ENCODE measurements at regions not wholly inside any gene's neighbourhood (a gene's known extent, or its start where the extent isn't known, plus 50 kb on each side); places are given as distances from the start of the nearest gene placed in this dataset.
"Not testable (repeated sequence)": the region's sequence is repeated elsewhere in the genome, so short reads cannot be mapped to it uniquely, and the experiment has no call there.

DNA sequence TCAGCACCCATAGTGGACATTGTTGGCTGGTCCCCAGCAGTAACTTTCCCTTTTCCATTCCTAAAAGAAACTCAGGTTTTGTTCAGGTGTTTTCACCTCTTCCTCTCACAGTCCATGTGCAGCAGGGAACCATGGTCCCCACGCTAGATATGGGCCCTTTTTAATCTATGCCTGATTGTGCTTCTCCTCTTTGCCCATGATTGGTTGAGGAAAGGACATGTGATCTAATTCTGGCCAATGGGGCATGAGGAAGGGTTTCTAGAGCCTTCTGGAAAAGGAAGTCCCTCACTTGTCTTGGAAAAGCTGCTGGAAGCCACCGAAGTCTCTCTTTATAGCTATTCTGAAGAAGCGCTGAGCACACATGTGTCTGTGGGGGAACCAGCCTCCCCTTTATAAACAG is 330.7 kb downstream of the ACTR3B start:
- no peak for DNase-seq

DNA sequence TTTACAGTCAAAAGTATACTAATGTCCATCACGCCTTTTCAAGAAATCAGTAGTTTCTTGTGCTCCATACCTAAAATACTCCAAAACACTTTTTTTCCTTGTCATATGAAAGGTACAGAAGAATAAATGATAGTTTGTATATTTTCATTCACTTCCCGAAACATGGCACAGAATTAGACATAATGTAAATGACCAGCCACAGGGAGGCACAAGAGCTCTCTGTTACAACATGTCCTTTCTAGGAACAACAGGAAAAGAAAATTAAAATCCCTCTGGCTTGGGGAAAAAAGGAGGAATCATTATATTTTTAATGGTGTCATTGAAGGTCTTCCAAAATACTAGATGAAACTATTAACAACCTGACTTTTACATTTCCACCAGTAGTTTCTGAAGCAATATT is 331.2 kb downstream of the ACTR3B start:
- no peak for DNase-seq

DNA sequence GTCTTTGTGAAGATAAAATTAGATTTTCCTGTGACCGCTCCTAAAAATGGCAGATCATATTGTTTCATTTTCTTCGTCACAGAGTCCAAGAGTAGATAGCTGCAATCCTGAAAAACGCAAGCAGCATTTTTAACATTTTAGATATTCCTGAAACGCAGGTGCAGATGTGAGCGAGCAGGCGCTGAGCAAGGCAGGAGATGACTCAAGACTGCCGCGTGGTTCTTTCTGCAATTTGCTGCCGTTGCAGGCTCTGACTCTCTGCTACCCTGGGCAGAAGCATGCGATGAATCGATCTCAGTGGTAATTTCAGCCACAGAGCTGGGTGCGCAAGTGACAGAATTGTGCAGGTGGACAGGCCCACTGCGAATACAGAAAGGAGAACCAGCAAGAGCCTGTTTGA is 331.9 kb downstream of the ACTR3B start:
- DNase-seq, result no peak

DNA sequence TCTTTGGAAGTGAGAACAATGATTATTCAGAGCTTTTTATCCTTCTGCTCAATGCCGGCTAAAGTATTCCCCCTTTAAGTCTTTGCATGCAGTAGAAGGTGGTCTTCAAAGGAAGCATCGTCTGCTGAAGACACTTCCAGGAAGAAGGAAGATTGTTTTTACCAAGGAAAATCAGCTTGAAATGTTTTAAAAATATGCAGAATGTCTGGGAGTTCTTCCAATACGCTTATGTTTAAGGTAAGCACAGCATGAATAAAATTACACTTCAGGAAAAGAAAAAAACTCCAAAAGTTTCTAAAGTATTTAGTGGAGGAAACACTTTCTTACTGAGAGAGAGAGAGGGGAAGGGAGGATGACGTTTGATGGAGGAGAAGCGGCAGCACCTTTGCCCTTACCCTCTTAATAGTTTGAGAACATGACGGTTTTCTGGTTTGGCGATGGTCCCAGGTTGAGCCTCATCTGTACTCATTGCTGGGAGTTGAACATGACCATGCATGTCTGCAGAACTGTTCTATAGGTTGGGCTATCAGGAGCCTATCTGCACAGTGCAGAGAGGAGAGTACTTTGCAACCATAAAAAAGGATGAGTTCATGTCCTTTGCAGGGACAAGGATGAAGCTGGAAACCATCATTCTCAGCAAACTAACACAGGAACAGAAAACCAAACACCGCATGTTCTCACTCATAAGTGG is 338.1 kb downstream of the ACTR3B start:
- DNase-seq, result no peak

DNA sequence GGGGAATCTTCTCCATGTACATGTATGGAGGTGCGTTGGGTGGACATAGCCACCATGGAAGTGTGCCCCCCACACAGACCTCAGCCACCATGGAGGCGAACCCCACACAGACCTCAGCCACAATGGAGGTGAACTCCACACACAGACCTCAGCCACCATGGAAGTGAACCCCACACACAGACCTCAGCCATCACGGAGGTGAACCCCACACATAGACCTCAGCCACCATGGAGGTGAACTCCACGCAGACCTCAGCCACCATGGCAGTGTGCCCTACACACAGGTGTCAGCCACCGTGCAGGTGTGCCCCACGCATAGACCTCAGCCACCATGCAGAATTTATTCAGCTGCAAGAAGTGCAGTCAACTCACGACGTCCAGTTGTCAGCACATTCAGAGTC is 339.7 kb downstream of the ACTR3B start:
- no peak for DNase-seq

DNA sequence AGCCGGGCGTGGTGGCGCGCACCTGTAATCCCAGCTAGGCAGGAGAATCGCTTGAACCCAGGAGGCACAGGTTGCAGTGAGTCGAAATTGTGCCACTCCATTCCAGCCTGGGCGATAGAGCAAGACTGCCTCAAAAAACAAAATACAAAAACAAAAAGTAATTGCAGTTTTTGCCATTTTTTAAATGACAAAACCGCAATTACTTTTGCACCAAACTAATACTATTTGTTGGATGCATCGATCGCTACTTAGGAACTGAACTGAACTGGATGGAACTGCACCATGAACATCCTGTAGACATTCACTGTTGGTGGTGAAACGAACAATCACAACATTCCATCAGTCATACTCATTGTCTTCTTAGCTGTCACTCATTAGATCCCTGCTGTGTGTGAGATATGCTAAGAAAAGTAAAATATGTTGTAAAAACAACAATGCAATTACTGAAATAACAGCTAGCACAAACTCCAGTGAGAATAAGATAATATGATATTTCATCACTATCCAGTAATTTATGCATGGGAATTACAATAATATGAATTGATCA is 341.2 kb downstream of the ACTR3B start:
- DNase-seq, result no peak

DNA sequence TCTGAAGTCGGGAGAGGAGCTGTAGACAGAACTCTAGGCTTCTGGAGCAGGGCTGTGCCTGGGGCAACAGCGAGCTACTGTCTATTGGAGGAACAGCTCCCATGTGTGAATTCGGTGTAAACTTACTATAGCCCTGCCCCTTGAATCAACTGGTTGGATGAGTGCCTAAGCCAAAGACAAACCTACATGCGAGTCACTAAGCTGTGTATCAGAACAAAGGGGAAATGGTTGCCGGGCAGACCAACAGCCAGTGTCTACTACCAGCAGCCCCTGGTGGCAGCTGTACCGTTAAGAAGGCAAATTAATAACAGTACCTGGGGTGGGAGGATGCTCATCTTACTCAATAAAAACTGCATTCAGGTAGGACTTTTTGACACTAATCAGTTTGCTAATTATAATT is 343.6 kb downstream of the ACTR3B start:
- DNase-seq, result no peak

DNA sequence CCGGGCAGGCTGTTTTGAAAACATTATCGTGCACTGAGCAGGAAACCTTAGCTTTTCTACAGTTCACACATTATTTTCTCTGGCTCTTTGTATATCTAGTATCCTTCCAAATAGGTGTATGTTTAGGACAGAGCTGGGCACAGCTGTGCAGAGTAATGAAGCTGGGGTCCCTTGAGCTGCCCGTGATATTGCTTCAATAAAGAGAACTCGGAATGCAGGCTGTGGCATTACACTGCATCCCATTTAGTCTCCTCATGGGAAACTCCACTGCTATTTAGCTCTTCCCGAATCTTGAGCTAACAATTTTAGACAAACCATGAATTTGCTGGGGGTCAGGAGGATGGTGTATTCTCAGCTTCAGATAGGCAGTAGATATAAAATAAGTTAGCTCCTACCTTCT is 348.3 kb downstream of the ACTR3B start:
- DNase-seq, result no peak

DNA sequence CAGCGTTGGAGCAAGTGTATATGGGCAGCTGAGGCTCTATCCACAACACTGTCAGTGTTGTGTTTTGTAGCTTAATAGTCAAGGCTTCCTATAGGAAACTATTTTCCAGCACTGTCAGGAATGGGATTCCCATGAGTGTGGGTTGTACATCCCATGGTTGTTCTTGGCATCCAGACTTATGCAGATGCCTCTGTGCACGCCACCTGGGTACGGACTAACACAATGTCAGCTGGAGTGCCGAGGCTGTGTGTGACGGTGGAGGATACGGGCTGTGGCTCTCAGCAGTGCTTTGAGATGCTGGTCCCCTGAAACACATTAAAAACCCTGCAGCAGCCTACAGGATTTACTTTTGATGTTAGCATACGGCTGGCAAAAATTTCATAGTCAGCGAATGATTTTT is 350.0 kb downstream of the ACTR3B start:
- no peak for DNase-seq

DNA sequence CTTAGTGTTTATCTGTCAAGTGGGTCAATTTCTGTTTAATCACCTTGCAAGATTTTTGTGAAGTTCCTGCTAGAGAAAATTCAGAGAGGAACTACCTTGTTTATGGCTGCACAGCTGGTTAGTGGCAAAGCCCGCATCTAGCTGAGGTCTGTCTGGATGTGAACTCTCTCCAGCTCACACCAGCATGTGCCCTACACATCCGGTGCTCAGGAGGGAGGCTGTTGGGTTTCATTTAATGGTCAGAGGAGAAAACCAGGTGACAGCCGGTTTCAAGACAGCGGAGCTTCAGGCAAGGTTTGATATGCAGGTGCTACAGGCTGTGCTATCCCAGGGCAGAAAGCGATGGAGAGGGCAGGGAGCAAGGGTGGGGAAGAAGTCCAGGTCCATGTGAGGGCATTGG is 351.1 kb downstream of the ACTR3B start:
- DNase-seq, result no peak

DNA sequence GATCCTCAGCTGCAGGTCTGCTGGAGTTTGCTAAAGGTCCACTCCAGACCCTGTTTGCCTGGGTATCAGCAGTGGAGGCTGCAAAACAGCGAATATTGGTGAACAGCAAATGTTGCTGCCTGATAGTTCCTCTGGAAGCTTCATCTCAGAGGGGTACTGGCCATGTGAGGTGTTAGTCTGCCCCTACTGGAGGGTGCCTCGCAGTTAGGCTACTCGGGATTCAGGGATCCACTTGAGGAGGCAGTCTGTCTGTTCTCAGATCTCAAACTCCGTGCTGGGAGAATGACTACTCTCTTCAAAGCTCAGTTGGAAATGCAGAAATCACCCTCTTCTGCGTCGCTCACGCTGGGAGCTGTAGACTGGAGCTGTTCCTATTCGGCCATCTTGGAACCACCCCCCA is 362.7 kb downstream of the ACTR3B start:
- DNase-seq, result not testable (repeated sequence)

DNA sequence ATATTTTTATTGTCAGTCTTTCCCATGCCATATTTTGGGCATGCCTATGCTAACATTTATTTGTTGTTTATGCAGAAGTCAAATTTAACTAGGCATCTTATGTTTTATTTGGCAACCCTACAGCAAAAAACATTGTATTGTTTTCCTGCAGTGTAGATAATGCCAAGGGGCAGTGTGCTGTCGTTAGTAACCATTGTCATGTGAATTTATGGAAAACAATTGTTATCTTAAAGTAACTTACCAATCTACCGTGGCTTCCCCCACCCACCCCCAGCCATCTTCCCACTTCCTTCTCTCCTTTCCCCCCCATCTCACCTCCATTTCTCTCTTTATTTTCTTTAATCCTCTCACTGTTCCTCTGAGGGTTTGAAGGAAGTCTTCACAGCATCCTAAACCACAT is 370.5 kb downstream of the ACTR3B start:
- no peak for DNase-seq

DNA sequence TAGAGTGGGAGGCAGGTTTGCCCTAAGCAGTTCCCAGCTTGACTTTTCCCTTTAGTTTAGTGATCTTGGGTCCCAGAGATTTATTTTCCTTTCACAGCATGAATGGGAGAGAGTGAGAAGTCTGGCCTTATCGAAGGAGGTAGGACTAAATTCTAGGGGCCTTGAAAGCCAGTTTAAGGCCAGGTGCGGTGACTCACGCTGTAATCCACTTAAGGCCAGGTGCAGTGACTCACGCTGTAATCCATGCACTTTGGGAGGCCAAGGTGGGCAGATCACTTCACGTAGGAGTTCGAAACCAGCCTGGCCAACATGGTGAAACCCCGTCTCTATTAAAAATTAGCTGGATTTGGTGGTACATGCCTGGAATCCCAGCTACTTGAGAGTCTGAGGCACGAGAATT is 392.2 kb downstream of the ACTR3B start:
- DNase-seq, result no peak

DNA sequence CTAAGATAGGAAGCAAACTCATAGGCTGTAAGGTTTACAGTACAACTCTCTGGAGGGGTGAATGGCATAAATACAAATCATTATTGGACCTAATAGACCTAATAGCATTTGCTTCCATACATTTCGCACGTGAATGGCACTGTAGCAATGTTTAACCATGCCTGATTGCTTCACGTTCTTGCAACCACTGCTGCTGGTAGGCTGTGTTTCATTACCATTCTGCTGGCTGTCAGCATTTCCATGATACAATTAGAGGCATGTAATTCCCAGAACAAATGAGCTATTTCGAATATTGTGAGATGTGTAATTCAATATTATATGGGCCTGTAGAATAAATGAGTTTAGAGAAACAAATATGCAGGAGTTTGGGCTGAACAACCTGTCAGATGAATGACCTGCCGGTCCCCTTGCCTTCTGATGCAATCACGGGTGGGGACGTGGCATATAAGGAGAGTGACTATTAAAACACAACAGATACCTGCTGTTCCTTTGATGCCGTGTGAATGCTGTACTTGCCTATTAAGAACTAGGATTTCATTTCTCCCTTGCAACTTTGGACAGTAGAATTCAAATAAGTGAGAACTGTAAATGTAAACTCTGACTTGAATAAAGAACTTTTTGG is 393.4 kb downstream of the ACTR3B start:
- DNase-seq, result no peak

DNA sequence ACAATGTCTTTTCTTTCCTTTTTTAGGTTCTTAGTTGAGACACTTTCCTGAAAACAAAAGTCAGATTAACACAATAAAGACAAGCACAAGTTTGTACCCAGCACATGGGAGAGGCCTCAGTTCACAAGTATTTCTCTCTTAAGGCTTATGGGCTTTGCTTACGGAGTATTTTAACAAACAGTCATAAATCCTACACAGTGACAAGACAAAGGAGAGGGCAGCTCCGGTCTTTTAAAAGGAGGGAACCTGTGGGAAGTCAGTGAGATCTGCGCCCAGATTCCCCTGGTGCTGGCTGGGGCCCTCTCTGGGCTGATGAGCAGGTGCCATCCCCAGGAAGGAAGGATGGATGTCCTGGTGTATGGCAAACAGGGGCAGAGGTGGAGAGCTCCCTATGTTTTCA is 398.6 kb downstream of the ACTR3B start:
- no peak for DNase-seq

DNA sequence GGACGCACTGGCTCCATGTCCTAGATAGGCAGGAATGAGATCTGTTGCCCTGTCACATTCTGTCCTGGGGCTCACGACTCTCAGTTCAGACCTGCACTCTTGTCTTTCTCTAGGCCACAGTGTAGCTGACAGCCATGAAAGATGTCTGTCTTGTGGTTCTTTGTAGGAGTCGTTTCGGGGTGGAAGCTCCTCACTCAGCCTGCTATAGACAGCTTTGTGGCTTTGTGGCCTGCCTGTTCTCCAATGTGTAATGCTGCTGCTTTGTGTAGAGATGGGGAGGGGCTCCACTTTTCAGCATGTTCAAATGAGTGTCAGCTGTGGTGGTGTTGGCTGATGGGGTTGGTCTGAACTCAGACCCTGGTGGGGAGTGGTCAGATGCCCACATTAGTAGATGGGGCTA is 410.7 kb downstream of the ACTR3B start:
- no peak for DNase-seq

DNA sequence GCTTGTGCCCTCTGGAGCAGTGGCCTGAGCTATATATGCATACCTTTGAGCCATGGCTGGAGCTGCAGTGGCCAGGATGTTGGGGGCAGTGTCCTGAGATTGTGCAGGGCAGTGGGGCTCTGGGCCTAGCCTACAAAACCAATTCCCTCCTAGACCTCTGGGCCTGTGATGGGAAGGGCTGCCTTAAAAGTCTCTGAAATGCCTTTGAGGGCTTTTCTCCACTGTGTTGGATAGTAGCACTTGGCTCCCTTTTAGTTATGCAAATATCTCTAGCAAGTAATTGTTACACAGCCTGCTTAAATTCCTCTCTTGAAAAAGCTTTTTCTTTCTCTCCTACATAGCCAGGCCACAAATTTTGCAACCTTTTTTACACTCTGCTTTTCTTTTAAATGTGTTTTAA is 426.4 kb downstream of the ACTR3B start:
- no peak for DNase-seq

DNA sequence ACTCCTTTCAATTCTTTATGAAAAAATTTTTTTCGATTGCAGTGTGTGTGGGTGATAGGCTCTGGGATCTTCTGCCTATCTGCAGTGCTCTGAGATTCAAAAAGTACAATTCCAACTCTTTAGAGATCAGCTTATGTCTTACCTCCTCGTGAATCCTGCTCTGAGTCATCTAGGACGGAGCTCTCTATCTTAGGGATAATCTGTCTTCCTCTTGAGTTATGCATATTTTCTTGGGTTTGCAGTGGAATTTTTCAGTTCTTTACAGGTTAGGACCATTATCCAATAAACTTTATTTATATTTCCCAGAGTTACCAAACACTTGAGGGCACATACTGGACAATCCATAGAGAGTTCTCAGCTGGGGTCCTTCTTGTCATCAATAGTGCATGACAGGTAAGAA is 428.6 kb downstream of the ACTR3B start:
- no peak for DNase-seq

DNA sequence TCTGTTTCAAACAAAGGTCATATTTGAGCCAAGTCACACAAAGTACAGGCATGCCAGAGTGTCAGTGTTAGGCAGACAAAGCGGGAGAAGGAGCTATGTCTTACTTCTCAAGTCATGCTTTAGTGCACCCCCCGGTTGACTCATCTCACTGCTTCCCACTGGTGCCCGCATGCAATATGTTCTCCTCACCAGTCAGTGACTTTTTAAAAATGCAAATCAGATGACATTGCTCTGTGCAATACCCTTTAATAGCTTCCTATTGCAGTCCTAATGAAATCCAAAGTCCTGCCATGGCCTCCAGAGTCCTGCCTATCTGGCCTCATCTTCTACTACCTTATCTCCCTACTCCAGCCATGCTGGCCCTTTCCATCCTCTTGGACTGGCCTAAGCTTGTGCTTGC is 429.1 kb downstream of the ACTR3B start:
- DNase-seq, result no peak

DNA sequence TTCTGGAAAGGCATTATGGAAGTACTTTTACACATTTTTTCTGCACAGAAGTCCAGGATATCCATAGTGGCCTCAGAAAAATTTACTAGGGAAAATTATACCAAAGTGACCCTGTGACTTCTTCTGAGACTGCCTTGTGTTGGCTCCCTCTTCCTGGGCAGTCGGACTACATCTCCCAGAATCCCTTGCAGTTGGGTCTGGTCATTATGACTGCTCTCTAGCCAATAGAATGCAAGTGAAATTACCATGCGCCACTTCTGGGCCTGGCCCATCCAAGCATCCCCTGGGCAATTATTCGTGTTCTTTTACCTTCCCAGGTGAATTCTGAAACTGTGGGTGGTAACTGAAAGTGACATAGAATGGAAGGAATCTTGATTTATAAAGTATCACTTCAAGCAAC is 430.9 kb downstream of the ACTR3B start:
- DNase-seq, result no peak

DNA sequence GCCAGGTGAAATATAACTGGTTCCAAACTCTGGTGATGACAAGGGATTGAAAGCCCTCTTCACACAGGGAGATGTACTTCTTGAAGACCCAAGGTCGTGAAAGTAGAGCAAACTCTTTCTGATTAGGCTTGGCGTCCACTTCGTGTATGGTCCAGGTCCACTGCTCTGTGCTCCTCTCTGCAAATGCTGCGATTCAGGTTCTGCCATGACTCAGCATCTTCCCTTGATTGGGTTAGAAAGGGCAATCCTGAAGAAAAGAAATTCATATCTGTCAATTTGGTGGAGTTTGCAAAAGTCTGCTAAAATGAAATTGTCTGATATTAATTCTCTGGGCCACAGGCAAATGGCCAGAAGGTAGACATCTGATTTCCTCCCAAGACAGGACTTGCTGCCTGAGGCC is 431.4 kb downstream of the ACTR3B start:
- no peak for DNase-seq

DNA sequence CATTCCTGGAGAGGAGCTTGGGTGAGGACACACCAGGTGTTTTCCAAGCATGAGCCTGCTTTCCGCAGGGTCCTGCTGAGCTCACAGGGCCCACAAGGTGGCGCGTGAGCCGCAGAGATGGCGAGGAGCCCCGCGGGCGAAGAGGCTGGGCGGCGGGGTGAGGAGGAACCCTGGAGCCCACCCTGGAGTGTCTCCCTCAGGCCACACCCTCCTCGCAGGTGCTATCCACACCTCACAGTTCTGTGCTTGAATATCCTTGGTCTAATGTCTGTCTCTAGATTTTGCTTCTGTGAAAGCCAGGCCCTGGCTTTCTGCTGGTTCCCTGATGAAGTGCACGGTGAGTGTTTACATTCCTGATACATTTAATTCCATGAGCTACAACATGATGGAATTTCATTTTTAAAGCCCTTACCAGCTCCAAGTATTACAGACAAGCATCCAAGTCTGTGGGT is 433.6 kb downstream of the ACTR3B start:
- DNase-seq, result peak; percentile 40

DNA sequence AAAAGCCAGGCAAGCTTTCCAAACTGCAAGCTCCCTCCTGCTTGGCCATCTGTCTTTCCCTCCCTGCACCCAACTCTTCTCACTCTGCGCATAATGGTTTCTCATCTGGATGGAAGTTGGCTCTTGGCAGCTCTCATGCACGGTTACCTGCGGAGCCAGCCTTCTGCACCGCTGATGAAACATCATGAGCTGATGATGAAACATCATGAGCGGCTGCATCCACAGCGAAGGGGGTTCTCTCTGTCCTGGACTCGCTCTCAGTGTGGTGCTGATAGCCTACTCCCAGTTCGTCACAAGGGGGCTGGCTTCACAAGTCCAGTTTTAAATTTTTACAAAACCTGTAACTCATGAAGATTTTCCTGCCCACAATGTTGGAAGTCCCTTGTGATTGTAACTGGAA is 457.5 kb downstream of the ACTR3B start:
- no peak for DNase-seq

DNA sequence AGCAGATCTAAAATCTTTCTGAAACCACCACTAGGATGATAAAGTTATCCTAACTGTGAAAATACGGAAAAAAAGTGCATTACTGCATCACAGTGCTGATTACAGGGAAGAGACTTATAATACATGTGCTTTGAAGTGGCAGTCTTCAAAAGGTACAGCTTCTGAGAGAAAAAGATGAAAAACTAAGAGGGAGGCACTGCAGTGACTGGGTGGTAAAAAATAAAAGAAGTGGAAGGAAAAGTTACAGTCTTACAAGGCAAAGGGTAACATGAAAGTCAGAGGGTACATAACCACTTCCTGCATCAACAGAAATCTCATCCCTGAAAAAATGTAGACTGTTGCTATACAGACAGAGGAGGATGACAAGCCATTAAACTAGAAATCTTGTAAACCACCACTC is 465.3 kb downstream of the ACTR3B start:
- no peak for DNase-seq

DNA sequence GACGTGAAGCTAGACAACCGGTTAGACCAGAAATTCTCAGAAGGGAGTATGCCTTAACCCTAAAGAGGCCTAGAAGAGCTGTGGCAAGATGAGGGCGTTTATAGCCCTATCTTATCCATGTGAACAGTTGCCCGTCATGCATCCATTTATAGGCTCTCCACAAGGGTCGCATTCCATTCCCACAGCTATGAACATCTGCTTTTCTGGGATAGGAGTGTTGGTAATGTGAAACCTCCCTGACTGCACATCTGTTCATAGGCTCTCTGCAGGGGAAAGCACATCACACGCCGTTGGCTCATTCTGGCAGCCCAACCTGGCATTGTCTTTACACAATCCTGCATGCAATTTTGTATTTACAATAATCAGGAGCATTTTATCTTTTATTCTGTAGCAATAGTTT is 485.6 kb downstream of the ACTR3B start:
- DNase-seq, result not testable (repeated sequence)
